ENCODE measurements at regions not wholly inside any gene's neighbourhood (a gene's known extent, or its start where the extent isn't known, plus 50 kb on each side); places are given as distances from the start of the nearest gene placed in this dataset.
"Not testable (repeated sequence)": the region's sequence is repeated elsewhere in the genome, so short reads cannot be mapped to it uniquely, and the experiment has no call there.

GRCh38 chr3:59494969-59495368 lies 445.1 kb upstream of the CFAP20DC start:
- not testable (repeated sequence) for DNase-seq

- no peak for DNase-seq
Observed at GRCh38 chr3:59486520-59486919, 436.7 kb upstream of the CFAP20DC start.

GRCh38 chr3:59483191-59483590 lies 433.4 kb upstream of the CFAP20DC start:
- DNase-seq: no peak

- no peak for DNase-seq
Observed at GRCh38 chr3:59482684-59483083, 432.9 kb upstream of the CFAP20DC start.

- no peak for DNase-seq
Observed at GRCh38 chr3:59481776-59482400, 432.1 kb upstream of the CFAP20DC start.

GRCh38 chr3:59480486-59480995 lies 430.7 kb upstream of the CFAP20DC start:
- peak; percentile 53 for DNase-seq

GRCh38 chr3:59473636-59474035 lies 423.8 kb upstream of the CFAP20DC start:
- no peak for DNase-seq

- no peak for DNase-seq
Observed at GRCh38 chr3:59472541-59472940, 422.7 kb upstream of the CFAP20DC start.

- DNase-seq: peak; percentile 12
Observed at GRCh38 chr3:59469948-59470723, 420.3 kb upstream of the CFAP20DC start.

- no peak for DNase-seq
Observed at GRCh38 chr3:59467476-59467875, 417.7 kb upstream of the CFAP20DC start.

GRCh38 chr3:59464187-59464586 lies 414.4 kb upstream of the CFAP20DC start:
- no peak for DNase-seq

GRCh38 chr3:59463253-59463652 lies 413.4 kb upstream of the CFAP20DC start:
- DNase-seq: no peak

GRCh38 chr3:59460068-59460467 lies 410.2 kb upstream of the CFAP20DC start:
- DNase-seq: no peak

- DNase-seq: no peak
Observed at GRCh38 chr3:59456852-59457485, 407.1 kb upstream of the CFAP20DC start.

- no peak for DNase-seq
Observed at GRCh38 chr3:59451800-59452746, 402.2 kb upstream of the CFAP20DC start.

GRCh38 chr3:59450946-59451763 lies 401.3 kb upstream of the CFAP20DC start:
- no peak for DNase-seq

- DNase-seq: no peak
Observed at GRCh38 chr3:59450437-59450836, 400.6 kb upstream of the CFAP20DC start.

GRCh38 chr3:59446775-59447465 lies 397.1 kb upstream of the CFAP20DC start:
- no peak for DNase-seq

GRCh38 chr3:59444676-59445075 lies 394.9 kb upstream of the CFAP20DC start:
- DNase-seq: no peak

GRCh38 chr3:59444294-59444671 lies 394.5 kb upstream of the CFAP20DC start:
- no peak for DNase-seq

GRCh38 chr3:59443618-59444293 lies 393.9 kb upstream of the CFAP20DC start:
- DNase-seq: no peak
